ENCODE measurements at regions not wholly inside any gene's neighbourhood (a gene's known extent, or its start where the extent isn't known, plus 50 kb on each side); places are given as distances from the start of the nearest gene placed in this dataset.
A peak's percentile ranks its signal among the peaks of the same experiment; 100 is the strongest.
"Not testable (repeated sequence)": the region's sequence is repeated elsewhere in the genome, so short reads cannot be mapped to it uniquely, and the experiment has no call there.

DNA sequence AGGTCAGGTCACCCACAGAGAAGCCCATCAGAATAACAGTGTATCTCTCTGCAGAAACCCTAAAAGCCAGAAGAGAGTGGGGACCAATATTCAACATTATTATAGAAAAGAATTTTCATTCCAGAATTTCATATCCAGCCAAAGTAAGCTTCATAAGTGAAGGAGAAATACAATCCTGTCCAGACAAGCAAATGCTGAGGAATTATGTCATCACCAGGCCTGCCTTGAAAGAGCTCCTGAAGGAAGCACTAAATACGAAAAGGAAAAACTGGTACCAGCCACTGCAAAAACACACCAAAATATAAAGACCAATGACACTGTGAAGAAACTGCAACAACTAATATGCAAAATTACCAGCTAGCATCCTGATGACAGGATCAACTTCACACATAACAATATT, 260.0 kb upstream of the KYNU start:
- Histone ChIP-seq H3K9me3 (replicated peaks in 1 of 3) (no peaks in the 10 kb centered on the region), H3K36me3 (replicated peaks in 1 of 2) (no peaks in the 10 kb centered on the region), H3K4me1 (replicated peaks in 1 of 2) (no peaks in the 10 kb centered on the region), H3K27me3 (no peaks in the 10 kb centered on the region), H3K27ac (no peak overlapping the region), H3K4me3 (no peak overlapping the region)
- TF ChIP-seq POLR2A (IDR thresholded peaks at IDR 0.05), result no peak
- TF ChIP-seq, protein P1, sequence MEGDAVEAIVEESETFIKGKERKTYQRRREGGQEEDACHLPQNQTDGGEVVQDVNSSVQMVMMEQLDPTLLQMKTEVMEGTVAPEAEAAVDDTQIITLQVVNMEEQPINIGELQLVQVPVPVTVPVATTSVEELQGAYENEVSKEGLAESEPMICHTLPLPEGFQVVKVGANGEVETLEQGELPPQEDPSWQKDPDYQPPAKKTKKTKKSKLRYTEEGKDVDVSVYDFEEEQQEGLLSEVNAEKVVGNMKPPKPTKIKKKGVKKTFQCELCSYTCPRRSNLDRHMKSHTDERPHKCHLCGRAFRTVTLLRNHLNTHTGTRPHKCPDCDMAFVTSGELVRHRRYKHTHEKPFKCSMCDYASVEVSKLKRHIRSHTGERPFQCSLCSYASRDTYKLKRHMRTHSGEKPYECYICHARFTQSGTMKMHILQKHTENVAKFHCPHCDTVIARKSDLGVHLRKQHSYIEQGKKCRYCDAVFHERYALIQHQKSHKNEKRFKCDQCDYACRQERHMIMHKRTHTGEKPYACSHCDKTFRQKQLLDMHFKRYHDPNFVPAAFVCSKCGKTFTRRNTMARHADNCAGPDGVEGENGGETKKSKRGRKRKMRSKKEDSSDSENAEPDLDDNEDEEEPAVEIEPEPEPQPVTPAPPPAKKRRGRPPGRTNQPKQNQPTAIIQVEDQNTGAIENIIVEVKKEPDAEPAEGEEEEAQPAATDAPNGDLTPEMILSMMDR (IDR thresholded peaks at IDR 0.05), result no peak
- WGBS, 4 donors, result 70 to 82% (median 79%) methylated on average over 1 of the region's 1 CpG
- intact Hi-C loops (cut with DNase I), result no loop called here
- no peak for DNase-seq

DNA sequence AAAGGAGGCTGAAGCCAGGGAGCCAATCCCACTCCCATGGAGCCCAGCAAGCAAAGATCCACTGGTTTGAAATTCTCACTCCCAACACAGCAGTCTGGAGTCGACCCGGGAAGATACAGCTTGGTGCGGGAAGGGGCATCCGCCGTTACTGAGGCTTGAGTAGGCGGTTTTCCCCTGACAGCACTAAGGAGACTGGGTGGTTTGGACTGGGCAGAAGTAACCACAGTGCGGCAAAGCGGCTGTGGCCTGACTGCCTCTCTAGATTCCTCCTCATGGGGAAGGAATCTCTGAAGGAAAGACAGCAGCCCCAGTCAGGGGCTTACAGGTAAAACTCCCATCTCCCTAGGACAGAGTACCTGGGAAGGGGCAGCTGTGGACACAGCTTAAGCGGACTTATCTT, 261.6 kb upstream of the KYNU start:
- no peaks in the 10 kb centered on the region for H3K27me3 ChIP-seq
- WGBS, 4 donors, result 82 to 95% (median 91%) methylated on average over 2 to 9 of the region's 9 CpGs
- no peak for DNase-seq
- H3K27ac ChIP-seq, result no peak overlapping the region
- no peak for TF ChIP-seq POLR2A (IDR thresholded peaks at IDR 0.05)
- TF ChIP-seq, protein P1 (IDR thresholded peaks at IDR 0.05), result no peak
- intact Hi-C loops (cut with DNase I), result no loop called here
- H3K36me3 ChIP-seq (replicated peaks in 1 of 2), result no peaks in the 10 kb centered on the region
- no peaks in the 10 kb centered on the region for H3K4me1 ChIP-seq (replicated peaks in 1 of 2)
- no peak overlapping the region for H3K4me3 ChIP-seq
- no peaks in the 10 kb centered on the region for H3K9me3 ChIP-seq (replicated peaks in 1 of 3)

GRCh38 chr2:142613193-142613592, 264.3 kb upstream of the KYNU start:
- DNase-seq; intact Hi-C loops (cut with DNase I): not testable (repeated sequence)
- WGBS, 4 donors, result 92 to 97% (median 93%) methylated on average over 5 to 17 of the region's 17 CpGs

GRCh38 chr2:142605421-142605820, 272.0 kb upstream of the KYNU start:
- Histone ChIP-seq H3K4me3 (no peak overlapping the region), H3K9me3 (replicated peaks in 1 of 3) (no peaks in the 10 kb centered on the region), H3K36me3 (replicated peaks in 1 of 2) (no peaks in the 10 kb centered on the region), H3K4me1 (replicated peaks in 1 of 2) (no peaks in the 10 kb centered on the region), H3K27me3 (no peaks in the 10 kb centered on the region), H3K27ac (no peak overlapping the region)
- 55 to 86% (median 76%) methylated on average over 4 of the region's 4 CpGs for WGBS, 4 donors
- intact Hi-C loops (cut with DNase I), result no loop called here
- no peak for DNase-seq
- TF ChIP-seq POLR2A (IDR thresholded peaks at IDR 0.05), result no peak
- TF ChIP-seq, protein P1 (IDR thresholded peaks at IDR 0.05), result no peak

More at GRCh38 chr2:142613193-142613592, 264.3 kb upstream of the KYNU start:
- H3K36me3 ChIP-seq (replicated peaks in 1 of 2); H3K4me3 ChIP-seq; H3K9me3 ChIP-seq (replicated peaks in 1 of 3); H3K27me3 ChIP-seq; H3K27ac ChIP-seq; H3K4me1 ChIP-seq (replicated peaks in 1 of 2): not testable (repeated sequence)

GRCh38 chr2:142603759-142604158, 273.7 kb upstream of the KYNU start:
- WGBS, 4 donors, result 32 to 45% (median 35%) methylated on average over 1 of the region's 1 CpG
- Histone ChIP-seq H3K27ac (no peak overlapping the region), H3K27me3 (no peaks in the 10 kb centered on the region), H3K36me3 (replicated peaks in 1 of 2) (no peaks in the 10 kb centered on the region), H3K4me3 (no peak overlapping the region), H3K9me3 (replicated peaks in 1 of 3) (no peaks in the 10 kb centered on the region), H3K4me1 (replicated peaks in 1 of 2) (no peaks in the 10 kb centered on the region)
- no peak for TF ChIP-seq POLR2A (IDR thresholded peaks at IDR 0.05)
- TF ChIP-seq, protein P1 (IDR thresholded peaks at IDR 0.05), result peak in 1 of 6 experiments; percentile 26
- intact Hi-C loops (cut with DNase I), result no loop called here
- no peak for DNase-seq

All from adrenal gland (tissue), 9 donors.